ENCODE measurements at regions not wholly inside any gene's neighbourhood (a gene's known extent, or its start where the extent isn't known, plus 50 kb on each side); places are given as distances from the start of the nearest gene placed in this dataset.

DNA sequence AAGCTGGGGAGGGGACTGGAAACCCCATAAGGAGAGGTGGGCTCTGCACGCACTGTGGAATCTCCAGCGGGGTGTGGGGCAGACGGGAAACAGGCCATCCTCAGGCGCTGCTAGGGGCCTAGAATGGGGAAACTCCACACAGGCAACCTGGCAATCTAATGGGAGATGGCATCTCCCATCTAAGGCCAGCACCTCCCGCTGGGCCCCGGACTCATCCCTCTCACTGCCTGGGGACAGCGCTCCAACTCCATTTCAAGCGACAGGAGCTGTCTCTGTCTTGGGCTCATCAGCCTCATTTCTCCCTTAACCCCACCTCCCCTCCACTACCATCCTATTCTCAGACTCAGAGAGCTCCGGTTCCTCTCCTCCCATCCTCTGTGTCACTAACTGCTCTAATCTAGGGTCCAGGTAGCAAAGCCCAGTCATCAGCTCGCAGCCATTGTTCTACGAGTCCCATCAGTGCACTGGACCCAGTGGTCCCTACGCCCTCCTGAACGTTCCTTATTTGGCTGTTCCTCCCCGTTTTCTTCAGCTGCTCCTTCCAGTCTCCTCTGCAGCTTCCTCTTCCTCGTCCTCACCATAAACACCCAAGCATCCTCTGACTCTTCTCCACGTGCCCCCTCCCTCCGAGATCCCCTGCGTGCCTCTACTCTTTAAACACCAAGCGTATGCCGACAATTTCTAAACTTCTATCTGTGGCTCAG, 93.4 kb upstream of the CASZ1 start:
- peak overlapping the region; percentile 15 for H3K4me2 ChIP-seq
- no peaks in the 10 kb centered on the region for H4K20me1 ChIP-seq (ENCODE audit: insufficient read depth, poor library complexity, severe bottlenecking)
- TF ChIP-seq EZH2phosphoT487 (IDR thresholded peaks at IDR 0.05; ENCODE audit: low read depth, severe bottlenecking, unreplicated experiment), result no peak
- TF ChIP-seq, protein P1, sequence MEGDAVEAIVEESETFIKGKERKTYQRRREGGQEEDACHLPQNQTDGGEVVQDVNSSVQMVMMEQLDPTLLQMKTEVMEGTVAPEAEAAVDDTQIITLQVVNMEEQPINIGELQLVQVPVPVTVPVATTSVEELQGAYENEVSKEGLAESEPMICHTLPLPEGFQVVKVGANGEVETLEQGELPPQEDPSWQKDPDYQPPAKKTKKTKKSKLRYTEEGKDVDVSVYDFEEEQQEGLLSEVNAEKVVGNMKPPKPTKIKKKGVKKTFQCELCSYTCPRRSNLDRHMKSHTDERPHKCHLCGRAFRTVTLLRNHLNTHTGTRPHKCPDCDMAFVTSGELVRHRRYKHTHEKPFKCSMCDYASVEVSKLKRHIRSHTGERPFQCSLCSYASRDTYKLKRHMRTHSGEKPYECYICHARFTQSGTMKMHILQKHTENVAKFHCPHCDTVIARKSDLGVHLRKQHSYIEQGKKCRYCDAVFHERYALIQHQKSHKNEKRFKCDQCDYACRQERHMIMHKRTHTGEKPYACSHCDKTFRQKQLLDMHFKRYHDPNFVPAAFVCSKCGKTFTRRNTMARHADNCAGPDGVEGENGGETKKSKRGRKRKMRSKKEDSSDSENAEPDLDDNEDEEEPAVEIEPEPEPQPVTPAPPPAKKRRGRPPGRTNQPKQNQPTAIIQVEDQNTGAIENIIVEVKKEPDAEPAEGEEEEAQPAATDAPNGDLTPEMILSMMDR (IDR thresholded peaks at IDR 0.05; ENCODE audit: poor library complexity), result no peak
- no peak for TF ChIP-seq EZH2 (IDR thresholded peaks at IDR 0.05; ENCODE audit: borderline replicate concordance)
- DNase-seq (ENCODE audit: low spot score), result peak; percentile 5
- H3K27me3 ChIP-seq, result peaks cover 16% of the 10 kb centered on the region
- no peak overlapping the region for H3K4me3 ChIP-seq
- H3K9me2 ChIP-seq (replicated peaks; ENCODE audit: insufficient read depth), result no peaks in the 10 kb centered on the region
- H3K9me3 ChIP-seq (ENCODE audit: low read depth), result no peaks in the 10 kb centered on the region
- 68% methylated on average over 20 of the region's 20 CpGs for WGBS (ENCODE audit: low lambda C conversion rate, missing lambda C conversion rate)
- no peak overlapping the region for H2AFZ ChIP-seq
- no peaks in the 10 kb centered on the region for H3K79me2 ChIP-seq
- peaks cover 9% of the 10 kb centered on the region for H3K4me1 ChIP-seq (ENCODE audit: insufficient read depth)
- no peaks in the 10 kb centered on the region for H3K36me3 ChIP-seq (replicated peaks; ENCODE audit: insufficient read depth, low read depth)
- no peak overlapping the region for H3K27ac ChIP-seq

DNA sequence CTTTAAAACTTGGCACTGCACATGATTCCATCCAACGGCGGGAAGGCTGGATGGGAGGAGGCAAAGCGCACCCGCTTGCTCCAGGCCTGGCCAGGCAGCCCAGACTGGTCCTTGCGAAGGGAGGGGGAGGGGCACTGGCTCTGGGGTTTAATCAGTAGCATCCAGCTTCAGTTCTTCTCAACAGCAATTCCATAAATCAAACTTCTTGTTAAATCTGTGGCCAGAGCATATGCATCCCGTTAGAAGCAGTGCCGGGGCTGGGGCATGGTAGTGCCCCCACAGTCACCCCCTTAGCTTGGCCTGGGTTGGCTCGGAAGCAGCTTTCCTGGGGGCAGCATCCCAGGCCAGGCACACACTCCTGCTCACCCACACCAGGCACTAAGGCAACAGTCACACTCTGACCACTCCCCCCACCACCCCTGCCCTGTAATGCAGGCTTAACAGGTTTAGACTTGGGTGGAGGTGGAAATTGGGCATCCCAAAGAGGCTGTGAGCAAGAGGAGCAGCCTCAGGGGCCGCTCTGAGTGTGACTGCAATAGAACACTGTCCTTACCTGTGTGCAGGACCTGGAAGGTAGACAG, 94.1 kb upstream of the CASZ1 start:
- no peak overlapping the region for H3K27ac ChIP-seq
- 38% methylated on average over 9 of the region's 9 CpGs for WGBS (ENCODE audit: low lambda C conversion rate, missing lambda C conversion rate)
- H3K27me3 ChIP-seq, result peaks cover 16% of the 10 kb centered on the region
- no peaks in the 10 kb centered on the region for H4K20me1 ChIP-seq (ENCODE audit: insufficient read depth, poor library complexity, severe bottlenecking)
- H3K4me3 ChIP-seq, result no peak overlapping the region
- H3K4me1 ChIP-seq (ENCODE audit: insufficient read depth), result peaks cover 9% of the 10 kb centered on the region
- H3K79me2 ChIP-seq, result no peaks in the 10 kb centered on the region
- H3K9me3 ChIP-seq (ENCODE audit: low read depth), result no peaks in the 10 kb centered on the region
- peak overlapping the region; percentile 15 for H3K4me2 ChIP-seq
- no peak overlapping the region for H2AFZ ChIP-seq
- no peaks in the 10 kb centered on the region for H3K36me3 ChIP-seq (replicated peaks; ENCODE audit: insufficient read depth, low read depth)
- DNase-seq (ENCODE audit: low spot score), result peak; percentile 54
- no peaks in the 10 kb centered on the region for H3K9me2 ChIP-seq (replicated peaks; ENCODE audit: insufficient read depth)
- no peak for TF ChIP-seq EZH2 (IDR thresholded peaks at IDR 0.05; ENCODE audit: borderline replicate concordance)
- TF ChIP-seq, protein P1 (IDR thresholded peaks at IDR 0.05; ENCODE audit: poor library complexity), result no peak
- no peak for TF ChIP-seq EZH2phosphoT487 (IDR thresholded peaks at IDR 0.05; ENCODE audit: low read depth, severe bottlenecking, unreplicated experiment)

DNA sequence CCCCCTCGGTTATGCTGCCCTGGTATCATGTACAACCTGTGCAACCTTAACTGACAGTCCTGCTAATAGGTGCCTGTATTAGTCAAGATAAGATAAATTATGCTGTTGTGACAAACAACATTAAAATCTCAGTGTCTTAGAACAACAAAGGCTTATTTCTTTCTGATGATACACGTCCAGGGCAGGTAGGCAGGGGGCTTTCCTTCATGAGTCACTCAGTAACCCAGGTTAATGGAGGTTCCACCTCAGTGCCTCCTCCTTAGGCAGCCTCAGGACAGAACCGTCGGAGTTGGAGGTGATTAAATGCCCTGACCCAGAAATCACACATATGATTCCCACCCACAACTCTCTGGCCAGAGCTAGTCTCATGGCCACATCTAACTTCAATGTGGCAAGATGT, 94.6 kb upstream of the CASZ1 start:
- TF ChIP-seq EZH2phosphoT487 (IDR thresholded peaks at IDR 0.05; ENCODE audit: low read depth, severe bottlenecking, unreplicated experiment) (no peak), EZH2 (IDR thresholded peaks at IDR 0.05; ENCODE audit: borderline replicate concordance) (no peak)
- TF ChIP-seq, protein P1 (IDR thresholded peaks at IDR 0.05; ENCODE audit: poor library complexity), result no peak
- H3K4me3 ChIP-seq, result no peak overlapping the region
- H3K36me3 ChIP-seq (replicated peaks; ENCODE audit: insufficient read depth, low read depth), result no peaks in the 10 kb centered on the region
- no peak overlapping the region for H2AFZ ChIP-seq
- WGBS (ENCODE audit: low lambda C conversion rate, missing lambda C conversion rate), result 52% methylated on average over 4 of the region's 4 CpGs
- H3K27me3 ChIP-seq, result peaks cover 16% of the 10 kb centered on the region
- peaks cover 9% of the 10 kb centered on the region for H3K4me1 ChIP-seq (ENCODE audit: insufficient read depth)
- H3K27ac ChIP-seq, result no peak overlapping the region
- no peaks in the 10 kb centered on the region for H4K20me1 ChIP-seq (ENCODE audit: insufficient read depth, poor library complexity, severe bottlenecking)
- H3K79me2 ChIP-seq, result no peaks in the 10 kb centered on the region
- no peak overlapping the region for H3K4me2 ChIP-seq
- no peaks in the 10 kb centered on the region for H3K9me2 ChIP-seq (replicated peaks; ENCODE audit: insufficient read depth)
- H3K9me3 ChIP-seq (ENCODE audit: low read depth), result no peaks in the 10 kb centered on the region
- peak; percentile 2 for DNase-seq (ENCODE audit: low spot score)
